ENCODE measurements at regions not wholly inside any gene's neighbourhood (a gene's known extent, or its start where the extent isn't known, plus 50 kb on each side); places are given as distances from the start of the nearest gene placed in this dataset.

DNA sequence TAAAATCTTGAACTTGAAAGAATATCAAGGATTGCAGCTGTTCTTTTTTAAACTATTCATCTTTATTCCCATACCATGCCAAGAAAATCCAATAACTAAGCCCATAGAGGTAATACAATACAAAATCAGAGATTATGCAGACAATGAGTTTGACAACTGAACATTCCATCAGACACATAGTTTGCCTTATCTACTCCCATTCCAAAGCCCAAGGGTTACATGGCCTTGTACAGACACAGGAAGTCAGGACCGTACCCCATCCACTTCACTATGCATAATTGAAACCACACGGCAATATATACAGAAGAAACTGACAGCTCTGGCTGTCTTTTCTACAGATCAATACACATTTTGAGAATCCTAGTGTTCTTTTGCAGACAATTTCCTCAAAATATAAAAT lies 181.3 kb downstream of the TMX3 start:
- no peak overlapping the region for H3K4me3 Mint-ChIP-seq (ENCODE audit: unreplicated experiment)
- H3K4me1 Mint-ChIP-seq (ENCODE audit: unreplicated experiment), result peaks cover 11% of the 10 kb centered on the region

DNA sequence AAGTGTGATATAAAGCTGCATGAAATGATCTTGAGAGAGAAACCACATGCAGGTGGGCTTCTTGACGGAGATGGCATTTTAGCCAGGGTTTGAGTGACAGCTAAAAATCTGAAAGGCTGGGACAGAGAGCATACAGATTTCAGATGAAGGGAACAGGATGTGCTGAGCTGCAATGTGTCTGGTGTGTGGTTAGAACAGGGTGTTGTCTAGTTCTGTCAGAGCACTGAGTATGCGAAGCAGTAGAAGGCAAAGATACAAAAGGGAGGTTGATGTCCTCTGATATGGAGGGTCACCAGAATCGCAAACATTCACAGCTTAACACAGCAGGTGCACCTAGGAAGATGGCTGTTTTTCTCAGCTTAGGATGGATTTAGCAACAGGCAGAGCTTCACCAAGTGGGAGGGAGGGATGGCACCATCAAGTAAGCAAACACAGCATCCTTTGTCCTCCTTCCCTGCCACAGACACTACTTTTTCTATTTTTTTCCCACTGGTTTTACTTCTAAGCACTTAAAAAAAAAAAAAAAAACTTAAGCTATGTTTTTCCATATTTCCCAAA lies 182.5 kb downstream of the TMX3 start:
- H3K4me3 Mint-ChIP-seq (ENCODE audit: unreplicated experiment), result no peak overlapping the region
- TF ChIP-seq, protein P1, sequence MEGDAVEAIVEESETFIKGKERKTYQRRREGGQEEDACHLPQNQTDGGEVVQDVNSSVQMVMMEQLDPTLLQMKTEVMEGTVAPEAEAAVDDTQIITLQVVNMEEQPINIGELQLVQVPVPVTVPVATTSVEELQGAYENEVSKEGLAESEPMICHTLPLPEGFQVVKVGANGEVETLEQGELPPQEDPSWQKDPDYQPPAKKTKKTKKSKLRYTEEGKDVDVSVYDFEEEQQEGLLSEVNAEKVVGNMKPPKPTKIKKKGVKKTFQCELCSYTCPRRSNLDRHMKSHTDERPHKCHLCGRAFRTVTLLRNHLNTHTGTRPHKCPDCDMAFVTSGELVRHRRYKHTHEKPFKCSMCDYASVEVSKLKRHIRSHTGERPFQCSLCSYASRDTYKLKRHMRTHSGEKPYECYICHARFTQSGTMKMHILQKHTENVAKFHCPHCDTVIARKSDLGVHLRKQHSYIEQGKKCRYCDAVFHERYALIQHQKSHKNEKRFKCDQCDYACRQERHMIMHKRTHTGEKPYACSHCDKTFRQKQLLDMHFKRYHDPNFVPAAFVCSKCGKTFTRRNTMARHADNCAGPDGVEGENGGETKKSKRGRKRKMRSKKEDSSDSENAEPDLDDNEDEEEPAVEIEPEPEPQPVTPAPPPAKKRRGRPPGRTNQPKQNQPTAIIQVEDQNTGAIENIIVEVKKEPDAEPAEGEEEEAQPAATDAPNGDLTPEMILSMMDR (IDR thresholded peaks at IDR 0.05), result no peak
- no peak for DNase-seq (ENCODE audit: extremely low spot score, unreplicated experiment)
- H3K4me1 Mint-ChIP-seq (ENCODE audit: unreplicated experiment), result peaks cover 11% of the 10 kb centered on the region
- H3K9me3 Mint-ChIP-seq (ENCODE audit: unreplicated experiment), result no peaks in the 10 kb centered on the region
- H3K36me3 Mint-ChIP-seq (ENCODE audit: unreplicated experiment), result no peaks in the 10 kb centered on the region
- H3K27me3 Mint-ChIP-seq (ENCODE audit: unreplicated experiment), result no peaks in the 10 kb centered on the region
- H3K27ac Mint-ChIP-seq (ENCODE audit: unreplicated experiment), result no peak overlapping the region

More for the DNA sequence above, 181.3 kb downstream of the TMX3 start:
- no peaks in the 10 kb centered on the region for H3K27me3 Mint-ChIP-seq (ENCODE audit: unreplicated experiment)
- no peaks in the 10 kb centered on the region for H3K9me3 Mint-ChIP-seq (ENCODE audit: unreplicated experiment)
- H3K27ac Mint-ChIP-seq (ENCODE audit: unreplicated experiment), result no peak overlapping the region
- no peak for DNase-seq (ENCODE audit: extremely low spot score, unreplicated experiment)
- no peaks in the 10 kb centered on the region for H3K36me3 Mint-ChIP-seq (ENCODE audit: unreplicated experiment)
- TF ChIP-seq, protein P1 (IDR thresholded peaks at IDR 0.05), result no peak

DNA sequence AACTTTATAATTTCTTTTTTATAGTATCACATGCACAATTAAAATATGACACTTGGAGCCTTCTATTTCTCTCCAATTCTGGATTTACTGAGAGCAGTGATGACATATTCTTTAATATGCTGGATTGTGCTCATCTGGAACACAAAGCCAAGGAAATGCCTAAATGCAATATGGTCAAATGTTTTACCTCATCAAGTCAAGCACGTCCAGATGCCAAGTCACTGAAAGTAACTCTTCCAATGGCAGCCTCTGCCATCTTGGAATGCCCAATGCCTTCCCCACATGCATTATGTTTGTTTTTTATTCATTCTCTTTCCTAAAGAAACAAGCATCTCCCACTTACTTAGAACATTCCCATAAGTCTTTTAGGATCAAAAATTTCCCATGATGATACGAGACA lies 189.8 kb downstream of the TMX3 start:
- Mint-ChIP-seq H3K27ac (ENCODE audit: unreplicated experiment) (no peak overlapping the region), H3K4me1 (ENCODE audit: unreplicated experiment) (peaks cover 16% of the 10 kb centered on the region), H3K27me3 (ENCODE audit: unreplicated experiment) (no peaks in the 10 kb centered on the region), H3K36me3 (ENCODE audit: unreplicated experiment) (no peaks in the 10 kb centered on the region), H3K9me3 (ENCODE audit: unreplicated experiment) (no peaks in the 10 kb centered on the region), H3K4me3 (ENCODE audit: unreplicated experiment) (no peak overlapping the region)
- no peak for DNase-seq (ENCODE audit: extremely low spot score, unreplicated experiment)
- TF ChIP-seq, protein P1 (IDR thresholded peaks at IDR 0.05), result no peak

DNA sequence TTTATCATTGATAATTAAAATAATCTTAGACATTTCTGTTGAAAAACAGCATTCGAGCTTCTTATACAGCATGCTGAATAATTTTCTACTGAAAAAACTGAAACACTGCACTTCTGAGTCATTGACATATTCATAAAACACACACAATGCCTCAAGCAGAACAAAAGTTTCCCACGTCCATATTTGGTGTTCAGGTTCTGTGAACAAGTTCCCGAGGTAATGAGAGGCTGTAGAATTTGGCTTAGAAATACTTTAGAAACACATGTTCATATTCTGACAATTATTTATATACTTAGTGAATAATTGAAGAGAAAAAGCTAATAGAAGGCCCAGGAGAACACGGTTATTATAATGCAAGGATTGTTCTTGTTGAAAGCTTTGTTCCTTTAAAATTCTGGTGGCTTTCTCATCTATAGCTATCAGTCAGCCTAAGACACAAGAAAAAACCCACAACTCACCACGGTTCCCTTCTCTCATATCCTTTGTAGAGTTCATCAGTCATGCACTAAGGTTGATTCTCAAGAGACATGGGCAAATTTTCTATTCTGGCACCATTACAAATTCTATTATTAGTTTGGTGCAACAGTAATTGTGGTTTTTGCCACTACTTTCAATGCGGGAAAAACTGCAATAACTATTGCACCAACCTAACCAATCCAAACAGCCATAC lies 194.4 kb downstream of the TMX3 start:
- TF ChIP-seq, protein P1 (IDR thresholded peaks at IDR 0.05), result no peak
- no peaks in the 10 kb centered on the region for H3K27me3 Mint-ChIP-seq (ENCODE audit: unreplicated experiment)
- no peak for DNase-seq (ENCODE audit: extremely low spot score, unreplicated experiment)
- no peaks in the 10 kb centered on the region for H3K9me3 Mint-ChIP-seq (ENCODE audit: unreplicated experiment)
- H3K4me1 Mint-ChIP-seq (ENCODE audit: unreplicated experiment), result peaks cover 34% of the 10 kb centered on the region
- no peak overlapping the region for H3K4me3 Mint-ChIP-seq (ENCODE audit: unreplicated experiment)
- H3K27ac Mint-ChIP-seq (ENCODE audit: unreplicated experiment), result peak overlapping the region; percentile 57
- H3K36me3 Mint-ChIP-seq (ENCODE audit: unreplicated experiment), result no peaks in the 10 kb centered on the region

DNA sequence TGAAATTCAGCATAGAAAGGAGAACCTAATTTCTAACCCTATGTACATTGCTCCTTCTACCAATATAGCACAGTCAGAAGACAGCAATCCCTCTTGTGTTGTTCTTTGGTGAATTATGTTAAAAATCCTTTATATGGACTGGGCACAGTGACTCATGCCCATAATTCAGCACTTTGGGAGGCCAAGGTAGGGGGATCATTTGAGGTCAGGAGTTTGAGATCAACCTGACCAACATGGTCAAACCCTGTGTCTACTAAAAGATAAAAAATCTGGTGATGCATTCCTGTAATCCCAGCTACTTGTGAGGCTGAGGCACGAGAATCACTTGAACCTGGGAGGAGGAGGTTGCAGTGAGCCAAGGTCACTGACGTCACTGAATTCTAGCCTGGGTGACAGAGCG lies 195.6 kb downstream of the TMX3 start:
- no peak overlapping the region for H3K27ac Mint-ChIP-seq (ENCODE audit: unreplicated experiment)
- no peak for DNase-seq (ENCODE audit: extremely low spot score, unreplicated experiment)
- no peaks in the 10 kb centered on the region for H3K36me3 Mint-ChIP-seq (ENCODE audit: unreplicated experiment)
- no peaks in the 10 kb centered on the region for H3K27me3 Mint-ChIP-seq (ENCODE audit: unreplicated experiment)
- TF ChIP-seq, protein P1 (IDR thresholded peaks at IDR 0.05), result no peak
- H3K4me1 Mint-ChIP-seq (ENCODE audit: unreplicated experiment), result peaks cover 34% of the 10 kb centered on the region
- no peak overlapping the region for H3K4me3 Mint-ChIP-seq (ENCODE audit: unreplicated experiment)
- H3K9me3 Mint-ChIP-seq (ENCODE audit: unreplicated experiment), result peaks cover 3% of the 10 kb centered on the region
